ENCODE measurements at regions not wholly inside any gene's neighbourhood (a gene's known extent, or its start where the extent isn't known, plus 50 kb on each side); places are given as distances from the start of the nearest gene placed in this dataset.

DNA sequence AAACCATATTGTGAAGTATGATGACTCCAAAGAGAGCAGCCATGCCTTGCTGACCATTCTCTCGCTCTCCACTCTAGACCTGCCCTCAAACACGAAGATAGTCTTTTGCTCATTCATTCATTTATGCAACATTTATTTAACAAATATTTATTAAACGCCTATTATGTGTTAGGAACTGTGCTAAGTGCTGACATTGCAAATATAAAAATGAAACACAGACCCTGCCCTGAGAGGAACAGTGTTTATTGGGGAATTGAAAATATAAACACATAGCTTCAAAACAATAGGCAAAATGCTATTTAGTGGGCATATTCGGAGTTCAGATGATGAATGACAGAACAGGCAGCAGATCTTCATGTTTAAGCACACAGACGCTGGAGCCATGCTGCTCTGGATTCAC lies 213.6 kb downstream of the NUF2 start:
- no peaks in the 10 kb centered on the region for H3K36me3 ChIP-seq (ENCODE audit: control insufficient read depth, insufficient read depth, low read length)
- no peak overlapping the region for H3K9ac ChIP-seq (ENCODE audit: insufficient read depth in 1 of 2, low read depth in 2 of 2, low read length in 2 of 2)
- no peak overlapping the region for H3K4me3 ChIP-seq
- no peak overlapping the region for H2AFZ ChIP-seq (ENCODE audit: low read depth, low read length)
- POLR2A ChIA-PET, result interaction anchor here (0.6 kb wide), 1 partner anchor 1439 kb away, joined by 3 read pairs; no protein-coding TSS in a partner anchor
- 2% methylated on average over 5 of the region's 5 CpGs for WGBS (ENCODE audit: insufficient coverage, low coverage, missing lambda C conversion rate)
- ATAC-seq (no peak), FAIRE-seq (no peak), DNase-seq (ENCODE audit: extremely low read depth in 1 of 4, low spot score in 3 of 4) (no peak)
- H3K4me1 ChIP-seq (replicated peaks in 1 of 2; ENCODE audit: control insufficient read depth in 2 of 2, insufficient read depth in 2 of 2, low read length in 2 of 2), result no peaks in the 10 kb centered on the region
- BruUV-seq (replicated peaks), result no TSS peak
- no peaks in the 10 kb centered on the region for H3K9me1 ChIP-seq (ENCODE audit: control insufficient read depth, insufficient read depth, low read length)
- in situ Hi-C loops (cut with MboI), result no loop called here
- H3K79me2 ChIP-seq (ENCODE audit: control insufficient read depth, insufficient read depth, low read length), result no peaks in the 10 kb centered on the region
- H3K9me3 ChIP-seq (replicated peaks; ENCODE audit: control insufficient read depth, insufficient read depth, low read depth, low read length), result no peaks in the 10 kb centered on the region
- CTCF ChIA-PET (ENCODE audit: low intra/inter-chr PET ratio), result no interaction called here
- H4K20me1 ChIP-seq (replicated peaks; ENCODE audit: control insufficient read depth, insufficient read depth, low read length), result no peaks in the 10 kb centered on the region
- no peak overlapping the region for H3K27ac ChIP-seq (ENCODE audit: extremely low read depth, low read depth, low read length)
- intact Hi-C loops (cut with micrococcal nuclease), result no loop called here
- H3K27me3 ChIP-seq (ENCODE audit: control insufficient read depth in 2 of 2, insufficient read depth in 2 of 2, low read length in 2 of 2), result no peaks in the 10 kb centered on the region
- H3K4me2 ChIP-seq (ENCODE audit: insufficient read depth, low read length), result no peak overlapping the region
- TF ChIP-seq ZNF121 (CRISPR knock-in tag; conservative IDR thresholded peaks at IDR 0.05) (no peak), STAG1 (CRISPR knock-in tag; IDR thresholded peaks at IDR 0.05; ENCODE audit: borderline replicate concordance) (no peak), TBP (optimal IDR thresholded peaks at IDR 0.05; ENCODE audit: low read depth, low read length) (no peak), NEUROD1 (IDR thresholded peaks at IDR 0.05; ENCODE audit: borderline replicate concordance, low read depth, low read length, partially characterized antibody) (no peak), MAFG (tag; conservative IDR thresholded peaks at IDR 0.05) (peak; percentile 66; the same call in 1 of the 2 replicates), DIDO1 (tag; IDR thresholded peaks at IDR 0.05; ENCODE audit: low read depth) (no peak), ZNF316 (IDR thresholded peaks at IDR 0.05) (peak; percentile 68), ZNF57 (CRISPR knock-in tag; IDR thresholded peaks at IDR 0.05) (no peak), MYC (IDR thresholded peaks at IDR 0.05; ENCODE audit: low read depth, low read length) (no peak), MYC (CRISPR knock-in tag; IDR thresholded peaks at IDR 0.05; ENCODE audit: borderline replicate concordance, low read depth) (no peak), BACH1 (tag; IDR thresholded peaks at IDR 0.05) (no peak), RCOR1 (IDR thresholded peaks at IDR 0.05; ENCODE audit: borderline replicate concordance in 1 of 2, low read depth in 2 of 2, low read length in 2 of 2) (no peak), MAFK (IDR thresholded peaks at IDR 0.05; ENCODE audit: low read length) (peak; percentile 88), C11orf30 (IDR thresholded peaks at IDR 0.05; ENCODE audit: low read depth) (peak; percentile 43; the same call in 1 of the 2 replicates), MAFF (IDR thresholded peaks at IDR 0.05; ENCODE audit: low read length) (peak; percentile 84)
- TF ChIP-seq, protein P1, sequence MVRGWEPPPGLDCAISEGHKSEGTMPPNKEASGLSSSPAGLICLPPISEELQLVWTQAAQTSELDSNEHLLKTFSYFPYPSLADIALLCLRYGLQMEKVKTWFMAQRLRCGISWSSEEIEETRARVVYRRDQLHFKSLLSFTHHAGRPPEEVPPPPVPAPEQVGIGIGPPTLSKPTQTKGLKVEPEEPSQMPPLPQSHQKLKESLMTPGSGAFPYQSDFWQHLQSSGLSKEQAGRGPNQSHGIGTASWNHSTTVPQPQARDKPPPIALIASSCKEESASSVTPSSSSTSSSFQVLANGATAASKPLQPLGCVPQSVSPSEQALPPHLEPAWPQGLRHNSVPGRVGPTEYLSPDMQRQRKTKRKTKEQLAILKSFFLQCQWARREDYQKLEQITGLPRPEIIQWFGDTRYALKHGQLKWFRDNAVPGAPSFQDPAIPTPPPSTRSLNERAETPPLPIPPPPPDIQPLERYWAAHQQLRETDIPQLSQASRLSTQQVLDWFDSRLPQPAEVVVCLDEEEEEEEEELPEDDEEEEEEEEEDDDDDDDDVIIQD (CRISPR knock-in tag; IDR thresholded peaks at IDR 0.05), result no peak
- TF ChIP-seq, protein P2, sequence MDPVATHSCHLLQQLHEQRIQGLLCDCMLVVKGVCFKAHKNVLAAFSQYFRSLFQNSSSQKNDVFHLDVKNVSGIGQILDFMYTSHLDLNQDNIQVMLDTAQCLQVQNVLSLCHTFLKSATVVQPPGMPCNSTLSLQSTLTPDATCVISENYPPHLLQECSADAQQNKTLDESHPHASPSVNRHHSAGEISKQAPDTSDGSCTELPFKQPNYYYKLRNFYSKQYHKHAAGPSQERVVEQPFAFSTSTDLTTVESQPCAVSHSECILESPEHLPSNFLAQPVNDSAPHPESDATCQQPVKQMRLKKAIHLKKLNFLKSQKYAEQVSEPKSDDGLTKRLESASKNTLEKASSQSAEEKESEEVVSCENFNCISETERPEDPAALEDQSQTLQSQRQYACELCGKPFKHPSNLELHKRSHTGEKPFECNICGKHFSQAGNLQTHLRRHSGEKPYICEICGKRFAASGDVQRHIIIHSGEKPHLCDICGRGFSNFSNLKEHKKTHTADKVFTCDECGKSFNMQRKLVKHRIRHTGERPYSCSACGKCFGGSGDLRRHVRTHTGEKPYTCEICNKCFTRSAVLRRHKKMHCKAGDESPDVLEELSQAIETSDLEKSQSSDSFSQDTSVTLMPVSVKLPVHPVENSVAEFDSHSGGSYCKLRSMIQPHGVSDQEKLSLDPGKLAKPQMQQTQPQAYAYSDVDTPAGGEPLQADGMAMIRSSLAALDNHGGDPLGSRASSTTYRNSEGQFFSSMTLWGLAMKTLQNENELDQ (CRISPR knock-in tag; IDR thresholded peaks at IDR 0.05; ENCODE audit: borderline replicate concordance), result no peak
- TF ChIP-seq, protein P3, sequence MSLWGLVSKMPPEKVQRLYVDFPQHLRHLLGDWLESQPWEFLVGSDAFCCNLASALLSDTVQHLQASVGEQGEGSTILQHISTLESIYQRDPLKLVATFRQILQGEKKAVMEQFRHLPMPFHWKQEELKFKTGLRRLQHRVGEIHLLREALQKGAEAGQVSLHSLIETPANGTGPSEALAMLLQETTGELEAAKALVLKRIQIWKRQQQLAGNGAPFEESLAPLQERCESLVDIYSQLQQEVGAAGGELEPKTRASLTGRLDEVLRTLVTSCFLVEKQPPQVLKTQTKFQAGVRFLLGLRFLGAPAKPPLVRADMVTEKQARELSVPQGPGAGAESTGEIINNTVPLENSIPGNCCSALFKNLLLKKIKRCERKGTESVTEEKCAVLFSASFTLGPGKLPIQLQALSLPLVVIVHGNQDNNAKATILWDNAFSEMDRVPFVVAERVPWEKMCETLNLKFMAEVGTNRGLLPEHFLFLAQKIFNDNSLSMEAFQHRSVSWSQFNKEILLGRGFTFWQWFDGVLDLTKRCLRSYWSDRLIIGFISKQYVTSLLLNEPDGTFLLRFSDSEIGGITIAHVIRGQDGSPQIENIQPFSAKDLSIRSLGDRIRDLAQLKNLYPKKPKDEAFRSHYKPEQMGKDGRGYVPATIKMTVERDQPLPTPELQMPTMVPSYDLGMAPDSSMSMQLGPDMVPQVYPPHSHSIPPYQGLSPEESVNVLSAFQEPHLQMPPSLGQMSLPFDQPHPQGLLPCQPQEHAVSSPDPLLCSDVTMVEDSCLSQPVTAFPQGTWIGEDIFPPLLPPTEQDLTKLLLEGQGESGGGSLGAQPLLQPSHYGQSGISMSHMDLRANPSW (CRISPR knock-in tag; IDR thresholded peaks at IDR 0.05), result no peak

All from K562 (cell line).